ENCODE measurements at regions not wholly inside any gene's neighbourhood (a gene's known extent, or its start where the extent isn't known, plus 50 kb on each side); places are given as distances from the start of the nearest gene placed in this dataset.

DNA sequence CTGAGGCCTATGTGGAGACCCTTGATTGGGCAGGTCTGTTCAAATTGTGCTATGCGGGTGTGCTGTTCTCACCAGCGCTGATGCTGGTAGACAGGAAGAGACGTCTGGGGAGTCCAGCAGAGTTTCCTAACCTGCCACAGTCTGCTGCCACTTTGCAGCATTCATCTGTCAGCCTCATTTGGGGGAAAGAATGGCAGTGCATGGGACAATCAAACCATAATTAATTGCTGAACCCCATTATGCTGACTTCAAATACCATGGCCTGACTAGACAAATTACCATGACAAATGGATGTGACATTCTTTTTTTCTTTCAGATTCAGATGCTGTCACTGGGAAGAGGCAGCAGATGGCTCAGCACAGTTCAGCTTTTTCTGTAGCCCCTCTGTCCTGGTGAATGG, 171.4 kb upstream of the SYNDIG1 start:
- Histone ChIP-seq H3K4me1 (no peaks in the 10 kb centered on the region), H3K4me3 (no peak overlapping the region), H3K36me3 (no peaks in the 10 kb centered on the region), H3K27ac (no peak overlapping the region), H3K27me3 (no peaks in the 10 kb centered on the region), H3K9me3 (no peaks in the 10 kb centered on the region)
- DNase-seq = no peak
- TF ChIP-seq POLR2AphosphoS5 (IDR thresholded peaks at IDR 0.05) (no peak), EP300 (IDR thresholded peaks at IDR 0.05) (no peak), POLR2A (IDR thresholded peaks at IDR 0.05) (no peak)
- TF ChIP-seq, protein P1, sequence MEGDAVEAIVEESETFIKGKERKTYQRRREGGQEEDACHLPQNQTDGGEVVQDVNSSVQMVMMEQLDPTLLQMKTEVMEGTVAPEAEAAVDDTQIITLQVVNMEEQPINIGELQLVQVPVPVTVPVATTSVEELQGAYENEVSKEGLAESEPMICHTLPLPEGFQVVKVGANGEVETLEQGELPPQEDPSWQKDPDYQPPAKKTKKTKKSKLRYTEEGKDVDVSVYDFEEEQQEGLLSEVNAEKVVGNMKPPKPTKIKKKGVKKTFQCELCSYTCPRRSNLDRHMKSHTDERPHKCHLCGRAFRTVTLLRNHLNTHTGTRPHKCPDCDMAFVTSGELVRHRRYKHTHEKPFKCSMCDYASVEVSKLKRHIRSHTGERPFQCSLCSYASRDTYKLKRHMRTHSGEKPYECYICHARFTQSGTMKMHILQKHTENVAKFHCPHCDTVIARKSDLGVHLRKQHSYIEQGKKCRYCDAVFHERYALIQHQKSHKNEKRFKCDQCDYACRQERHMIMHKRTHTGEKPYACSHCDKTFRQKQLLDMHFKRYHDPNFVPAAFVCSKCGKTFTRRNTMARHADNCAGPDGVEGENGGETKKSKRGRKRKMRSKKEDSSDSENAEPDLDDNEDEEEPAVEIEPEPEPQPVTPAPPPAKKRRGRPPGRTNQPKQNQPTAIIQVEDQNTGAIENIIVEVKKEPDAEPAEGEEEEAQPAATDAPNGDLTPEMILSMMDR (IDR thresholded peaks at IDR 0.05) = no peak
- WGBS, 2 donors = 72 to 82% methylated on average over 3 of the region's 3 CpGs
- no peak for ATAC-seq (ENCODE audit: low FRiP score in 2 of 2)

DNA sequence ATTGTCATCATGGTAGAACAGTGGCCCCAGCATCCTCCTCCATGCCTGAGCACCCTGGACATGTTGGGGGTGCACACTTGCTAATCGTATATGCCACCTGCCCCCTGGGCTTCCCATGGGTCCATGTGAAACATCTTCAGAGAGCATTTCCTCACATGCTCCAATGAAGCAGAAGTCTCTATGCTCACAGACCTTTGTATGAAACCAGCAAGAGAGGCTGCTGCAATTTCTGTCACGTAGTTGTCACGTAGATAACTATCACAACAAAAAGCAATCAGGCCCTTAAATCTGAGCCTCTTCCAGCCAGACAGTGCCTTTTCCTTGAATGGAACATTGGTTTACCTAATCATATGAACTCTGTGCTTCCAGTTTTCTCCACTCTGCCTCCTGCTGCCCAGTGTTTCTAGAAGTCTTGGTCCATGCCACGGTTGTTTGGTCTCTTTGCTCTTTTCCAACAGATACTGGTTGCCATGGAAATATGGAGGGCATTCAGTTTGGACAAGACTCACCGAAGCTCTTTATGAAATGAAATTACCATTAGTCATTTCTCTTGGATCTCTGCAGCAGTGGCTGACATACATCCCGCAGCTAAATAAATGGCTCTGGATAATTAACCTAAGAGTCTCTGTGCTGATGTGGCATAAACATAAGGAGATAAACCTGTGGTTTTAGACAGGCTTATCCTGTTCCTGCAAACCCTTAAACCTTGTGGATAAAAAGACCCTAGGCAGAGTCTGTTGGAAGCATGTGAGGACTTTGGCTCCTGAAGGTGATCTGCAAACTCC, 172.8 kb upstream of the SYNDIG1 start:
- H3K36me3 ChIP-seq = no peaks in the 10 kb centered on the region
- no peaks in the 10 kb centered on the region for H3K4me1 ChIP-seq
- H3K27me3 ChIP-seq = no peaks in the 10 kb centered on the region
- no peaks in the 10 kb centered on the region for H3K9me3 ChIP-seq
- no peak for ATAC-seq (ENCODE audit: low FRiP score in 2 of 2)
- no peak for DNase-seq
- TF ChIP-seq POLR2AphosphoS5 (IDR thresholded peaks at IDR 0.05) (no peak), EP300 (IDR thresholded peaks at IDR 0.05) (no peak), POLR2A (IDR thresholded peaks at IDR 0.05) (no peak)
- TF ChIP-seq, protein P1 (IDR thresholded peaks at IDR 0.05) = no peak
- H3K4me3 ChIP-seq = no peak overlapping the region
- WGBS, 2 donors = 74 to 76% methylated on average over 6 of the region's 6 CpGs
- H3K27ac ChIP-seq = no peak overlapping the region

DNA sequence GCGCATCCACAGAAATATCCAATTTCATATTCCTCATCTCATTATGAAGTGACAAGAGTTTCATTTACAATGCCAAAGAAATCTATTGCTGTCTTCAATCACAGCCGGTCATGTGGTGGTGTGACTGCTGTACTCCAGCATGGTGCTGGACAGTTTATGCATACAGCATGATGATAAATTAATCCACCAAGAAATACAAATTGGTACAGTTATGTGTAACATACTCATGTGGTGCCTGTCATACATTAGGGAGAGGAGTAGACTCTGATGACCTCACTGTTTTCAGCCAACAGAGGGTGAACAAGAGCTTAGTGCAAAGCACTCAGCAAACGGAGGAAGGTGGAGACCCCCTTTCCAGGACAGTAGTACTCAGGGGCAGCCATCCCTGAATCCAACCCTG, 178.4 kb upstream of the SYNDIG1 start:
- Histone ChIP-seq H3K4me3 (no peak overlapping the region), H3K36me3 (no peaks in the 10 kb centered on the region), H3K27ac (no peak overlapping the region), H3K27me3 (no peaks in the 10 kb centered on the region), H3K4me1 (no peaks in the 10 kb centered on the region), H3K9me3 (no peaks in the 10 kb centered on the region)
- TF ChIP-seq POLR2A (IDR thresholded peaks at IDR 0.05) (no peak), POLR2AphosphoS5 (IDR thresholded peaks at IDR 0.05) (no peak), EP300 (IDR thresholded peaks at IDR 0.05) (no peak)
- TF ChIP-seq, protein P1 (IDR thresholded peaks at IDR 0.05) = no peak
- WGBS, 2 donors = 88 to 90% methylated on average over 3 of the region's 3 CpGs
- no peak for ATAC-seq (ENCODE audit: low FRiP score in 2 of 2)
- DNase-seq = no peak

DNA sequence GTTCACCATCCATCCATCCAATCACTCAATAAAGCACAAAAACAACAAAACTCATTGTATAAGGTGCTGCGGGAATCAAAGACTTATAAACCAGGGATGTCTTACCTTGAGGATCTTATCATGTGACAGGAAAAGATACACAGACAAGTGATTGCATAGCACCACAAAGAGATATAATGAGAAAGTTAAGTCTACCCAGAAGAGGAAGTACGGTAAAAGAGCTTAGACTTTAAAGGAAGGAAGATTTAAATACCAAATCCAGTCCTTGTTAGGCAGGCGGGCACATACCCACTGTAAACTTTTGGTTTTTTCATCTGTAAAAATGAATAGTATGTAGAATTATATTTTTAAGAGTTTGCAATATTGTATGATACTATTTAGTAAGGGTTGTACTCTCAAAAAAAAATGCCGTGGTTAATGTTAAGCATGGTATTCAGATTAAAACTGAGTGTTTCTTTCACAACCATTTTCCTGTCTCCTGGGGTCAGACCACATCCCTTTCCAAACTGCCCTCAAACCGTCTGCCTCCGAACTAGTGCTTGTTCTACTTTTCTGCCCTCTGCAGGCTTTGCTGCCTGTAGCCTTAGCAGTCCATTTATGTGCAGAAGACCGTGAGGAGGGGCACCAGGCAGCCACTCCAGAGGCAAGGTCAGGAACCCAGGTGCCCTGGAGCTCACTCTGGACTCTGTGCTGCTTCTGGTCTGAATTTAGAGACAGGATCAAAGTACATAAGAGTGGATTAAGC, 179.5 kb upstream of the SYNDIG1 start:
- TF ChIP-seq, protein P1 (IDR thresholded peaks at IDR 0.05) = no peak
- TF ChIP-seq EP300 (IDR thresholded peaks at IDR 0.05) (no peak), POLR2AphosphoS5 (IDR thresholded peaks at IDR 0.05) (no peak)
- H3K27me3 ChIP-seq = no peaks in the 10 kb centered on the region
- no peaks in the 10 kb centered on the region for H3K4me1 ChIP-seq
- ATAC-seq (ENCODE audit: low FRiP score in 2 of 2) = no peak
- no peak overlapping the region for H3K27ac ChIP-seq
- no peaks in the 10 kb centered on the region for H3K36me3 ChIP-seq
- WGBS, 2 donors = 40 to 44% methylated on average over 7 of the region's 7 CpGs
- no peaks in the 10 kb centered on the region for H3K9me3 ChIP-seq
- no peak overlapping the region for H3K4me3 ChIP-seq
- DNase-seq = no peak

Data from upper lobe of left lung (tissue), 6 donors.